ENCODE measurements at regions not wholly inside any gene's neighbourhood (a gene's known extent, or its start where the extent isn't known, plus 50 kb on each side); places are given as distances from the start of the nearest gene placed in this dataset.

- TF ChIP-seq EZH2phosphoT487 (IDR thresholded peaks at IDR 0.05; ENCODE audit: borderline replicate concordance, low read depth, low read length), result no peak
- TF ChIP-seq CTCF (conservative IDR thresholded peaks at IDR 0.05; ENCODE audit: low read length), result 0 out of 2 replicates have a peak, but pooled peaks have one; percentile 18
Measured at GRCh38 chr6:14211562-14211942, 94.0 kb downstream of the CD83 start.
